Panc1 (cell line): ENCODE measurements at regions not wholly inside any gene's neighbourhood (a gene's known extent, or its start where the extent isn't known, plus 50 kb on each side); places are given as distances from the start of the nearest gene placed in this dataset.

ENCODE experiments used
- ATAC-seq: fragments of 200-7000 bp; cut with Tn5 transposase; 2 replicates; pipeline ENCODE4 v1.9.1; 2020; ENCODE audit warnings: mild to moderate bottlenecking, moderate library complexity
- BruUV-seq: library from RNA; stranded (reverse); fragments of 400-500 nt; replicated peaks from 2 replicates; lab custom pipeline; 2021; lab: Mats Ljungman, UMichigan
- CTCF ChIA-PET: fragments of 300-600 bp; sonication (Branson Sonifier 250); formaldehyde crosslinking; loops from one replicate; lab custom pipeline; 2022; ENCODE audit warnings: antibody characterized with exemption; lab: Charles Lee
- POLR2A ChIA-PET: fragments of 300-600 bp; sonication (Branson Sonifier 250); formaldehyde crosslinking; loops from one replicate; lab custom pipeline; 2022; ENCODE audit warnings: antibody characterized with exemption; lab: Charles Lee
- DNase-seq: peaks from one replicate; pipeline ENCODE4 v3.0.0-alpha.2; 2010; ENCODE audit warnings: low read depth, low spot score
- H3K27ac ChIP-seq: 2 replicates; pipeline ENCODE4 v1.5.1; 2011; ENCODE audit warnings: mild to moderate bottlenecking, low read length, inconsistent platforms
- H3K27me3 ChIP-seq: fragments of 200-500 bp; sonication (Bioruptor generic); 2 replicates; pipeline ENCODE4 v1.6.0; 2014; ENCODE audit warnings: low read length, inconsistent platforms; ENCODE audit not compliant: control insufficient read depth, insufficient read depth
- H3K36me3 ChIP-seq: fragments of 200-500 bp; sonication (Bioruptor generic); 2 replicates; pipeline ENCODE4 v1.5.1; 2014; ENCODE audit warnings: inconsistent platforms, mild to moderate bottlenecking, low read length, moderate library complexity; ENCODE audit not compliant: control insufficient read depth, insufficient read depth
- H3K4me1 ChIP-seq: 2 replicates; pipeline ENCODE4 v1.5.1; 2011; ENCODE audit warnings: inconsistent platforms, mild to moderate bottlenecking, low read length, moderate library complexity; ENCODE audit not compliant: control insufficient read depth, insufficient read depth
- H3K4me3 ChIP-seq, 2 experiments: 2 replicates each; pipeline ENCODE4 v1.5.1; 2011 to 2012; ENCODE audit warnings: low read depth in 2 of 2, low read length in 2 of 2, mild to moderate bottlenecking in 2 of 2, inconsistent platforms in 1 of 2, moderate library complexity in 1 of 2
- H3K9me3 ChIP-seq: fragments of 200-500 bp; sonication (Bioruptor generic); 2 replicates; pipeline ENCODE4 v1.5.1; 2014; ENCODE audit warnings: low read depth, mild to moderate bottlenecking, inconsistent platforms, low read length, moderate library complexity; ENCODE audit not compliant: control insufficient read depth, insufficient read depth
- CTCF ChIP-seq: fragments of 450-650 bp; IDR thresholded peaks from 2 replicates; pipeline ENCODE4 v1.5.1; 2017; ENCODE audit warnings: mild to moderate bottlenecking
- POLR2AphosphoS5 ChIP-seq: IDR thresholded peaks from 2 replicates; pipeline ENCODE4 v1.6.1; 2012; ENCODE audit warnings: mild to moderate bottlenecking, low read depth, low read length, moderate library complexity
- SIN3A ChIP-seq: IDR thresholded peaks from 2 replicates; pipeline ENCODE4 v1.6.1; 2012; ENCODE audit warnings: low read depth, mild to moderate bottlenecking, low read length, moderate library complexity, borderline replicate concordance; ENCODE audit not compliant: insufficient read depth
- TCF7L2 ChIP-seq: IDR thresholded peaks from 2 replicates; pipeline ENCODE4 v1.6.1; 2011; ENCODE audit warnings: mild to moderate bottlenecking, low read depth, low read length, inconsistent platforms
- in situ Hi-C: cut with HindIII; loops from 2 replicates; pipeline ENCODE4 v1.10.0; 2016; ENCODE audit warnings: low sequenced_read_pairs, low pct_unique_long_range_greater_than_20kb
- intact Hi-C: fragments of 100-400 bp; cut with micrococcal nuclease; formaldehyde crosslinking; loops from one replicate; pipeline ENCODE4 v1.10.0; 2022; ENCODE audit not compliant: unreplicated experiment
- TF ChIP-seq, protein P1 (sequence below), 2 experiments: IDR thresholded peaks; 2 replicates each; pipeline ENCODE4 v1.6.1; 2011 to 2012; ENCODE audit warnings: low read depth in 2 of 2, control low read depth in 1 of 2, low read length in 1 of 2, mild to moderate bottlenecking in 1 of 2, moderate library complexity in 1 of 2; ENCODE audit not compliant: insufficient read depth in 1 of 2

GRCh38 chr9:82745919-82746318 lies 317.0 kb downstream of the RASEF start:
- Histone ChIP-seq H3K4me1 (no peaks in the 10 kb centered on the region), H3K4me3 (no peak overlapping the region), H3K27ac (no peak overlapping the region), H3K36me3 (no peaks in the 10 kb centered on the region), H3K9me3 (no peaks in the 10 kb centered on the region), H3K27me3 (no peaks in the 10 kb centered on the region)
- in situ Hi-C loops, result no loop called here
- intact Hi-C loops, result no loop called here
- no peak for DNase-seq
- ChIA-PET CTCF (no interaction called here), POLR2A (no interaction called here)
- ATAC-seq, result no peak
- no TSS peak for BruUV-seq
- TF ChIP-seq SIN3A, result no peak
- TF ChIP-seq, protein P1, sequence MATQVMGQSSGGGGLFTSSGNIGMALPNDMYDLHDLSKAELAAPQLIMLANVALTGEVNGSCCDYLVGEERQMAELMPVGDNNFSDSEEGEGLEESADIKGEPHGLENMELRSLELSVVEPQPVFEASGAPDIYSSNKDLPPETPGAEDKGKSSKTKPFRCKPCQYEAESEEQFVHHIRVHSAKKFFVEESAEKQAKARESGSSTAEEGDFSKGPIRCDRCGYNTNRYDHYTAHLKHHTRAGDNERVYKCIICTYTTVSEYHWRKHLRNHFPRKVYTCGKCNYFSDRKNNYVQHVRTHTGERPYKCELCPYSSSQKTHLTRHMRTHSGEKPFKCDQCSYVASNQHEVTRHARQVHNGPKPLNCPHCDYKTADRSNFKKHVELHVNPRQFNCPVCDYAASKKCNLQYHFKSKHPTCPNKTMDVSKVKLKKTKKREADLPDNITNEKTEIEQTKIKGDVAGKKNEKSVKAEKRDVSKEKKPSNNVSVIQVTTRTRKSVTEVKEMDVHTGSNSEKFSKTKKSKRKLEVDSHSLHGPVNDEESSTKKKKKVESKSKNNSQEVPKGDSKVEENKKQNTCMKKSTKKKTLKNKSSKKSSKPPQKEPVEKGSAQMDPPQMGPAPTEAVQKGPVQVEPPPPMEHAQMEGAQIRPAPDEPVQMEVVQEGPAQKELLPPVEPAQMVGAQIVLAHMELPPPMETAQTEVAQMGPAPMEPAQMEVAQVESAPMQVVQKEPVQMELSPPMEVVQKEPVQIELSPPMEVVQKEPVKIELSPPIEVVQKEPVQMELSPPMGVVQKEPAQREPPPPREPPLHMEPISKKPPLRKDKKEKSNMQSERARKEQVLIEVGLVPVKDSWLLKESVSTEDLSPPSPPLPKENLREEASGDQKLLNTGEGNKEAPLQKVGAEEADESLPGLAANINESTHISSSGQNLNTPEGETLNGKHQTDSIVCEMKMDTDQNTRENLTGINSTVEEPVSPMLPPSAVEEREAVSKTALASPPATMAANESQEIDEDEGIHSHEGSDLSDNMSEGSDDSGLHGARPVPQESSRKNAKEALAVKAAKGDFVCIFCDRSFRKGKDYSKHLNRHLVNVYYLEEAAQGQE (IDR thresholded peaks at IDR 0.05; ENCODE audit: insufficient read depth in 1 of 2, low read depth in 2 of 2, low read length in 1 of 2), result no peak
- no peak for TF ChIP-seq TCF7L2
- no peak for TF ChIP-seq CTCF
- no peak for TF ChIP-seq POLR2AphosphoS5

- no TSS peak for BruUV-seq
- ChIA-PET POLR2A (no interaction called here), CTCF (no interaction called here)
- Histone ChIP-seq H3K4me3 (no peak overlapping the region), H3K27me3 (no peaks in the 10 kb centered on the region), H3K27ac (no peak overlapping the region), H3K4me1 (no peaks in the 10 kb centered on the region), H3K9me3 (no peaks in the 10 kb centered on the region), H3K36me3 (no peaks in the 10 kb centered on the region)
- intact Hi-C loops, result no loop called here
- no peak for TF ChIP-seq SIN3A
- TF ChIP-seq, protein P1 (IDR thresholded peaks at IDR 0.05; ENCODE audit: insufficient read depth in 1 of 2, low read depth in 2 of 2, low read length in 1 of 2), result no peak
- TF ChIP-seq CTCF, result no peak
- in situ Hi-C loops, result no loop called here
- DNase-seq (no peak), ATAC-seq (no peak)
These were observed 312.5 kb downstream of the RASEF start for GRCh38 chr9:82750411-82750913.
